SW 1271 (cell line): ENCODE measurements at regions not wholly inside any gene's neighbourhood (a gene's known extent, or its start where the extent isn't known, plus 50 kb on each side); places are given as distances from the start of the nearest gene placed in this dataset.
"Not testable (repeated sequence)": the region's sequence is repeated elsewhere in the genome, so short reads cannot be mapped to it uniquely, and the experiment has no call there.

Source experiments
- DNase-seq, 2 experiments: peaks; one replicate each; lab custom pipeline; 2025; lab: John Stamatoyannopoulos, UW

DNA sequence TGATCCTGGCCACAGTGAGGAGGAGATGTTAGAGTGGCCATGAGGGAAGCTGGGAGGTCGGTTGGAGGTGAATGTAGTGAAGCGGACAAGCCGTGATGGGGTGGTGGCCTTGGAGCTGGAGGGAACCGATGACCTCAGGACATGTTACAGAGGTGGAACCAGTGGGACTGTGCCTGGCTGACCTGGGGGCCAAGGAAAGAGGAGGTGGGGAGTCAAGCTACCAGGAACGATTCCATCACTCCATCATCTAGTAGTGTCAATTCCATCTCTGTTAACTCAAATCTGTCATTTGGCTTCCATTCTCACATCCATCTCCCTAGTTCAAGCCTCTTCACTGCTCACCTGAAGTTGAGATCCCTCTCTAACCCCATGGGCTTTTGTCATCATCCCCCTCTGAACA lies 102.4 kb upstream of the LYZL2 start:
- DNase-seq, result no peak

DNA sequence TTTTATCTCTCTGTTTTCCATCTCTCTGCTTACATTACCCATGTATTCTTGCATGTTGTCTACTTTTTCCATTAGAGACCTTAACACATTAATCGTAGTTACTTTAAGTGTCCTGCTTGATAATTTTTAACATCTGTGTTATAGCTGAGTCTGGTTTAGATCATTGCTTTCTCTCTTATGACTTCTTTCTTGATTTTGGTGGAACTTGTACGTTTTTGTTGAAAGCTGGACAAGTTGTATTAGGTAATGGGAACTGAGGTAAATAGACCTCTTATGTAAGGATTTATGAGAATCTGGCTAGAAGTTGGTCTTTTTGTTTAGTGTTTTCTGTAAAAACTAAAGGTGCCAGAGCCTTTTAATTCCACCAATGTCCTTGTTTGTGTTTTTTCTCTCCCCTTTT lies 100.8 kb upstream of the LYZL2 start:
- no peak for DNase-seq

DNA sequence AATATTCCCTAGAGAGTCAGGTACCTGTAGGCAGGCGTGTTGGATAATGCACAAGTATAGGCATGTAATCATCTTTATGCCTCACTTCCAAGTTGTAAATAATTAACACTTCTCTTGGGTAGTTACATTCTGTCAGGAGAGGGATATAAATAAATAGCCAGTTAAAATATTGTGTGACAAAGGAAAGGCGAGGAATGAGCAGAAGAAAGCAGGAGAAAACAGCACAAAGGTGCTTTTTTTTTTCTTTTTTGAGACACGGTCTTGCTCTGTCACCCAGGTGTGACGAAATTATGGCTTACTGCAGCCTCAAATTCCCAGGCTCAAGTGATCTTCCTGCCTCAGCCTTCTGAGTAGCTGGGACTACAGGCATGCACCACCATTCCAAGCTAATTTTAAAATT lies 99.2 kb upstream of the LYZL2 start:
- no peak for DNase-seq

DNA sequence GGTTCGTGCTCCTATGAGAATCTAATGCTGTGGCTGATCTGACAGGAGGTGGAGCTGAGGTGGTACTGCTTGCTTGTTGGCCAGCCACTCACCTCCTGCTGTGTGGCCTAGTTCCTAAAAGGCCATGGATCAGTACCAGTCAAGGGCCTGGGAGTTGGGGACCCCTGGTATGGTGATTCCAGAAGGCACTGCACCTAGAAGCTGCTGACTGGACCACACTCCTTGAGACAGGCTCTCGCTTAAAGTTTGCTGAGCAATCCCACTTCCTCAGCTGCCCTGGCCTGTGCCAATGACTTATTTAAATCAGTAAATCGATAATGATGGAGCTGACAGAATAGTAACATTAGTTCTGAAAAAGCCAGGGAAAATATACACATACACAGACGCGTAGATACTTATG lies 98.6 kb upstream of the LYZL2 start:
- no peak for DNase-seq

DNA sequence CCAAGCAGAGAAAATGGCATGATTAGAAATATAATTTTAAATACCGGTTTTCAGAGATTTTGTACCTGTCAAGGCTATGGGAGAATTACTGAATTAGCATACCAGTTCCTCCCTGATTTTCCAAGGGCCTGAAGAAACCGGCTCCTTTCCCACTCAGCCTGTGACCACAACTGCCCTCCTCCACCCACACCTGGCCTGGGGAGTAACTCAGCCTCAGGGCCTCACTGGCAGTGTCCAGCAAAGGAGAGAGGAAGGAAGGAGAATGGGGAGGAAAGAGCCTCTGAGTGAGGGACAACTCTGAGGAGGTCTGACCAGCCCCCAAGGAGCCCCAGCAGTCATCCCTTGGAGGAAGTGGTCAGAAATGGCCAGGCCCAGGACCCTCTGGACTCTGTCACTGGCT lies 98.0 kb upstream of the LYZL2 start:
- DNase-seq, result no peak

DNA sequence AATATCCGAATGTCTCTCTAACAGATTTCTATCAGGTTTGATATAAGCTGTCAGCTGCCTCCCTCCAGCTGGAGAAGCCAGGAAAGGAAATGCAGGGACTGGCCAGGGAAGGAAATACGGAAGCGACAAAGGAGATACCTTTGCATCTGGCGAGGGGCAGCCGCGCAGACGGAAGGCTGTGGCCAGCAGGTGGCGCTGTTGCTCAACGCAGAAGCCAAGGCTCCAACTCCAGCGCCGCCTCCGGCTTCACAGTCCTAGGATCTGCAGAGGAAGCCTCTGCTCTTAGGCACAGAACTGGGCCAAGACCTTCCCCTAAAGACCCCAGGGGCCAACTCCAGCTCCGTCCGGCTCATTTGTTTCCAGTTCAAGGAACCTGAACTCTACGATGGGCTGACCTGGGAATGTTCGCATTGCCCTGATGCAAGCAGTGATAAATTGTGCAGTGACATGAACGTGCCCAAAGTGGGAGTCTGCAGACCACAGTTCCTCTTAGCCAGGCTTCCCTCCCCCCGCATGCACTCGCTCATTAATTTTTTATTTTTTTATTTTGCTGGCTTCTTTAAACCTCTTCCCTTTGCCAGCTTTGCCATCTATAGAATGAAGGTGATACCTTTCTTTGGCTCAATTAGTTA lies 97.3 kb upstream of the LYZL2 start:
- DNase-seq, result peak; percentile 15 to 72

DNA sequence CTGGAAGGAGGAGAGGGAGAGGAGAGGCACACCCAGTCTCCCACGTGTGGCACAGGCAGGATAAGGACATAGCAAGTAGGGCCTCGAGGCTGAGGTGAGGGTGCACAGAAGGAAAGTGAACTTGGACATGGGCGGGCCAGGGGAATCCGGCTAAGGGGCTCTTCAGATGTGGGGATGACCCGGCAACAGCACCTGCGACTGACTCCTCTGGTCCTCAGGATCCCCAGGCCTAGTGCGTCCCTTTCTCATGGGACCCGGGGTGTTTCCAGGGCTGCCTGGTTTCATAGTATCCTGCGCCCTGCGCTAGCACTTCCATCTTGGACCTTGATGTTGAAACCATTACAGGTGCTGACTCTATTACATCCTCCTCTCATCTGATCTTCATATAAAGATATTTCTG lies 96.1 kb upstream of the LYZL2 start:
- no peak for DNase-seq

DNA sequence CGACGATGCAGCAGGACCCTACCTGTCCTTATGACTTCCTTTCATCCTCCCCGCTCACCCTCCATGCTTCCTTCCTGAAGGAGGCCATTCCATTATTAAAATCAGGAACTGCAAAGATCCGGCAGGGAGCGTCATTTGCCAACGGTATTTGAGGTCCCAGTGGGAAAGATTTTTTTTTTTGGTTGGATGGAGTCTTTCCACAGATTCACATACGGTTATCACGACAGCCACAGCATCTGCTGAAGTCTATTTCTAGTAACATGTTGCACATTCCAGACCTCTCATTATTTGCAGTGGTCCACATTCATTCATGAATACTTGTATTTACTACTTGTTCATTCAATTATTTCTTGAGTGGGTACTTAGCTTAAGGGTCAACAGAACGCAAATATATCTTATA lies 94.7 kb upstream of the LYZL2 start:
- DNase-seq, result no peak

DNA sequence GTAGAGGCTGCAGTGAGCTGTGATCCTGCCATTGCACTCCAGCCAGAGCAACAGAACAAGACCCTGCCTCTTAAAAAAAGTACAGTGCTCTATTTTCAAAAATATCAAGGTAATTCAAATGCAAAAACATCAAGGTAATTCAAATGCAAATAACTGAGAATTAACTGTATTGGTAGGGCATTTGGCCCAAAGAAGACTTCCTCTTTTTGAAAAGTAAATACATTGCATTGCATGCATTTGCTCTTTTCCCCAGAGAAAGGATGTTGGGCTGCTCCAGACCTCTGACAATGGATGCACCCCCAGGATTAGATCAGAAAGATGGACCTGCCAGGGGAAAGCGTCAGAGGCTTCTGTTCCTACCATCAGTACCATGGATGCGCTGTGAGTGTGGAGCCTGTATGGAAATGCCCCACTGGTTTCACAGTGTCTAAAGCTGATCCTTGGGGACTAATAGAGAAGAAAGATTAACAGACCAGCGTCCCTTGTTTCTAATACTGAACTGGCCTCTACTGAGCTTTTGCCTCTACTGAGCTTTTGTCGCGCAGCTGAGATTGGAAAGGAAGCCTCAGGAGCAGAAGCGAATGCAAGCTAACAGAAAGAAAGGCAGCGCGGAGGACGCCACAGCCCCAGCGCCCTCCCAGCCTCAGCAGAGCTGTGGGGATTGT lies 93.5 kb upstream of the LYZL2 start:
- DNase-seq, result no peak

DNA sequence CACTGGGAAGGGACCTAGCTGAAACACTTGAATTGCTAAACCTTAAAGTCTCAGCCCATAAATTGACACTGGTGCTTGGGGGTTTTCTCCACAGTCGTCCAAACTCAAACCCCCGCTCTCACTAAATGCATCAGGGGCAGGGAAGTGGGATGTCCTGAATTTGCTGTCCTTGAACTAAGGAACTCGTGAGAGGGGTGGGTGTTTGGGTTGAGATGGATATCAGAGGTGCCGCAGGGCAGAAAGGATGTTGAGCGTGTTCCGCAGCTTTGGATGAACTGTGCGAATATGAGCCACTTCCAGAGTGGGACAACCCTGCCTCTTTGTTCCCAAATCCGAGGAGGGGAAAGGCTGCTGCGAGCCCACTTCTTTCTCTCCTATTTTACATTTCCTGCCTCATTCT lies 90.3 kb upstream of the LYZL2 start:
- DNase-seq, result no peak

DNA sequence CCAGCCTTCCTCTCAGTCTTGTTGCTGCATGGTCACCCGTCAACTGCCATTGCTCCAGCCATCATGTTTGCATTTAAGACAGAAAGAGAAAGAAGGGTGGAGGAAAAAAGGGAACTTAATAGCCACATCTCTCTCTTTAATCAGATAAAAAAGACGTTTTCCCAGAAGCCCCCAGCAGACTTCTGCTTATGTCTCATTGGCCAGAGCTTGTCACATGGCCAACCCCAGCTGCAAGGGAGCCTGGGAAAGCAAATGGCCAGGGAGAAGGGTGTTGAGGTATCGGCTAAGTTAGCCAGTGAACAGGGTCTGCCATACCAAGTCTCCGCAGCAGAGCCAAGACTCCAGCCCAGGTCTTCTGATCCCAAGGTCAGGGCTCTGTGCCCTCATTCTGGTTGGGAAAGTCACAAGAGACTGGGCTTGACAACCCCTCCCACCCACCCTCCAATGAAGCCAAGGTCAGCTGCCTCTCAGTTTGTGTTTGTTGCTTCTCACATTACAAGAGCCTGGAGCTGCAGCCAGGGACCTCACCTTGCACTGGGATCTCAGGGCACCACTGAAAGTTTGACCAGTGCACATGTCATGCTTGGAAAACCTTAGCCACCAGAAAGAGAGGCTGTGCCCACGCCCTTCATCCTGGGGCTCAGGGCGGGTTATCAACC lies 80.3 kb upstream of the LYZL2 start:
- no peak for DNase-seq

DNA sequence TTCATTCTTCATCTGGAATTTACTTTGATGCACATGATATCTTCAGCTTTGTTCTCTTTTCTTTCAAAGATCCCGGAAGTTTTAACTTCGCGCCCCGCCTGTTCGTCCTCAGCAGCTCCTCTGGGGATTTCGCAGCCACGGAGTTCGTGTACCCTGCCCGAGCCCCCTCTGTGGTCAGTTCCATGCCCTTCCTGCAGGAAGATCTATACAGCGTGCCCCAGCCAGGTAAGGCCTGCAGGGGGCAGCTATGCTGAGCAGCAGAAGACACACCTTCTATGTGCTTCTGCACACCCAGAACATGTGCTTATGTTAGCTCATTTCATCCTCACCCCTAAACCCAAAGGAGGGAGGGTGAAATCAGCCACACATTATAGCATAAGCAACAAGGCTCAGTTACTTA lies 79.7 kb upstream of the LYZL2 start:
- no peak for DNase-seq

DNA sequence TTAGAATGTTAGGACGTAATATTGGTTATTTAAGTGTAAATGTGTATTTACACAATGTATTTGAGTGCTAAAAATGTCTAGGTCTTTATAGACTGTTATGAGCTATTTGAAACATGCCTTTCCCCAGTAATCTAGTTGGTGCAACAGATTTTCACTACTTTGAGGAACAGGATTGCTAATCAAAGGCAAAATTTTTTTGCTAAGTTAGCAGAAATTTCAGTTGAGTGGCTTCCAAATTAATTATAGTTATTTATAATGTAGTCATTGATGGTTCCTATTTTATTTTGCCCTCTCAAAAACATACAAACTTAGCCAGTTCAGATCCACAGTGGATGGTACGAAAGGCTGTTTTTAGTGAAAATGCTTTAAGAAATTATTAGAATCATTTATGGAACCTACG lies 78.7 kb upstream of the LYZL2 start:
- DNase-seq, result no peak

DNA sequence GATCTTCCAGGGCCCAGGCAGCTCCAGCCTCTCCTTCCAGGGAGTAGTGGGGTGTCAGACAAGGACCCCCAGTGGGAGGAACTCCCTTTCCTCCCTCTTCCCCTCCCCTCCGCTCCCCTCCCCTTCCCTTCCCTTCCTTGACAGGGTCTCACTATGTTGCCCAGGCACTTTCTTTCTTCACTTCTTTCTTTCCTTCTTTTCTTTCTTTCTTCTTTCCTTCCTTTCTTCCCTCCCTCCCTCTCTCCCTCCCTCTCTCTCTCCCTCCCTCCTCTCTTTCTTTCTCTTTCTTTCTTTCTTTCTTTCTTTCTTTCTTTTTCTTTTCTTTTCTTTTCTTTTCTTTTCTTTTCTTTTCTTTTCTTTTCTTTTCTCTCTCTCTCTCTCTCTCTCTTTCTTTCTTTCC lies 76.6 kb upstream of the LYZL2 start:
- not testable (repeated sequence) for DNase-seq

DNA sequence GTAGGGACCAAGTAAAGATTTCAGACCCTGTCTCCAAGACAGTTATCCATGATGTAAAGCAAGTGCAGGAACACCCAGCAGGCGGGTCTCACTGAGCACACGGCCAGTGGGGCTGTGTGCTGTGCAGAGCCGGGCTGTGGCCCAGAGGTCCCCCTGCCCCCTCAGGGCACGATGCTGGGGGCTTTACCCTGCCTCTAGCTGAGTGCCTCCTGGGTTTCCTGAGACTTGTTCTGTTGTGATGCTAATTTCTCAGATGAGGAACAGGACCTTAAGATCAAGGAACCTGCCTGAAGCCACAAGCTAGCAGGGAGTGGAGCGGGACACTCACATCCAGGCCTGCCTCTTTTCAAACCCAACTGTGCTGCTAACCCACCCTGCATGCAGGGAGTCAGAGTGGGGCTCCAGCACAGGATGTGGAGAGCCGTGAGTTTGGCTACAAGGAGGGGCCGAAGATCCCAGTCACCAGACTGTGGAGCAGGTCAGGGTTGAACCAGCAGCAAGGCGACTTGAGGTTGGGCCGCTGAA lies 76.1 kb upstream of the LYZL2 start:
- DNase-seq, result no peak

DNA sequence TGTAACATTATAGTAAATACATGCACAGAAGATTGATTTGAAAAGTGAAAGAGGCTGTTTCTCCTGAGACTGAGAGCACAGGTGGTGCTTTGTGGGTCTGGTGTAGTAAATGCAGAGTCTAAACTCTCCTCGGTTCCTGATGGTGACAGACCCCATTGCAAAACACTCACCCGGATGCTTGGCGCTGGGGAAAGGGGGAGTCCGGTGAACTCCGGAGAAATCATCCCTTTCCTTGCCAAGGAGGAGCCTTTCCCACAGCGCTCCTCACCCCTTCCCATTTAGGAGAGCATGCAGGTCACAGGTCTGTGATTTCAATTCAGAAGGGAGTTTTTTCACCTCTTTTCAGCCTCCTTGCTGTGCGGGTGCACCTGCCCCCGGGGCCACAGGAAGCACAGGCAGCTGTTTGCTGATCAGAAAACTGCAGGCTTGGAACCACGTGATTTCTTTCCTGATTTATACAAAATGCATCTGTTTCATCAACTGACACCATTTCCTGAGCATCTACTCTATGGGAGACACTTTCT lies 75.6 kb upstream of the LYZL2 start:
- no peak for DNase-seq

DNA sequence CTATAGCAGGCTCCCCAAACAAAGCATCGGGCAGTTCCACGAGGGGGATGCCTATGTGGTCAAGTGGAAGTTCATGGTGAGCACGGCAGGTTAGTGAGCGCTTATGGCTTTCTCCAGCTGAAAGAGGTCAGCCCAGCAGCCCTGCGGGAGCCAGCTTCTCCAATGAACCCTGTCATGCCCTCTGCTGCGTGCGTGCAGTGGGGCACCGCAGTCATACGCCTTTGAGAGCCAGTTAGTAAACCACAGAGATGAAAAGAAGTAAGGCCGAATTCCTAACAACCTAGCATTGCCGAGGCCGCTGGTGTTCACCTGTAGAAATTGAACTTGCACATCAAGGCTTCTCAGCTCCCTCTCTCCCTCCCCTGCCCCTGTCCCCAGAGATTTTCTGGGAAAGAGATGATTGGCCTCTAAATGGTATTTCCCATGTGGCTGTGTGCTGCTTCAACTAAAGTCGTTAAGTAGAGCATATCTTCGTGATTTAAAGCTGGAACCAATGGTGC lies 75.1 kb upstream of the LYZL2 start:
- not testable (repeated sequence) for DNase-seq

DNA sequence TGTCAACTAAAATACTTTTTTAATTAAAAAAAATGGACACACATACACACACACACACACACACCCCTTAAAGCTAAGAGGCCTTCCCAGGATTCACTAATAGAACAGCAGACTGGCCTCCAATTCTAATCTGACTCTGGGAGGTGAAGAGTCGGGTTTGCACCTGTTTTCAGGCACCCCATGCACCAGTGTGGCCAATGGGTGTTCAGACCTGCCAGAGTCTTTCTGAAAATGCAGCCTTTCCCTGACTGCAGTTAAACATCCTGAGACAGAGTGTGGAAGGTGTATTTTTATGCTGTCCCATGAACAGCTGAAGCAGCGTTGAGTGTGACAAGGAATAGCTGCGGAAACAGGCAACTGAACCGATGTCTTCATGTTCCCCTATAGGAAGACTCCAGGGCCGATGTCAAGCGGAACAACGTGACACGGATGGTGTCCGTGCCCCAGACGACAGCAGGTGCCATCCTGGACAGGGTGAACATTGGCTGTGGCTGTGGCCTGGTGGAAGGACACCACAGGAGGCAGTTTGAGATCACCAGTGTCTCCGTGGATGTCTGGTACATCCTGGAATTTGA lies 74.6 kb upstream of the LYZL2 start:
- DNase-seq, result no peak

DNA sequence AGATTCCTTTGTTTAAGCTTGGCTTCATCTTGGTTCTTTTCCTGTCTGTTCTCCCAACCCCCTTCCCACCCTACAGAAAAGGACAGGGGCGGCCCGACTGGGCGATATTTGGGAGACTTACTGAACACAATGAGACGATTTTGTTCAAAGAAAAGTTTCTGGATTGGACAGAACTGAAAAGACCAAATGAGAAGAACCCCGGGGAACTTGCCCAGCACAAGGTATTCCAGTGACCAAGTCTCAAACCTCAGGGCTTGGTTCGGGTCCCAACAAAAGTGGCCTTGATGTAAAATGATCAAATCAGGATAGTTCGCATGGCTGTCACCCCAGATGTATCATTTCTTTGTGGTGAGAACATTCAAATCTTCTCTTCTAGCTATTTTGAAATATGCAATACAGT lies 73.9 kb upstream of the LYZL2 start:
- DNase-seq, result not testable (repeated sequence)

DNA sequence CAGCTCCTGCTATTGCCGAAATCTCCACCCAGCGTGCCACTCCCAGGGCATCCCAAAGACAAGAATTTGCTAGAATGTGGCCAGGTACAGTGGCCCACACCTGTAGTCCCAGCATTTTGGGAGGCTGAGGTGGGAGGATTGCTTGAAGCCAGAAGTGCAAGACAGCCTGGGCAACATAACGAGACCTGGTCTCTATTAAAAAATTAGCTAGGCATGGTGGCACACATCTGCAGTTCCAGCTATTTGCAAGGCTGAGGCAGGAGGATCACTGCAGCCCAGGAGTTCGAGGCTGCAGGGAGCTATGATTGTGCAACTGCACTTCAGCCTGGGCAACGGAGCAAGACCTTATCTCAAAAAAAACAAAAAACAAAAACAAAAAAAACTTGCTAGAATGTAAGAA lies 73.3 kb upstream of the LYZL2 start:
- no peak for DNase-seq

DNA sequence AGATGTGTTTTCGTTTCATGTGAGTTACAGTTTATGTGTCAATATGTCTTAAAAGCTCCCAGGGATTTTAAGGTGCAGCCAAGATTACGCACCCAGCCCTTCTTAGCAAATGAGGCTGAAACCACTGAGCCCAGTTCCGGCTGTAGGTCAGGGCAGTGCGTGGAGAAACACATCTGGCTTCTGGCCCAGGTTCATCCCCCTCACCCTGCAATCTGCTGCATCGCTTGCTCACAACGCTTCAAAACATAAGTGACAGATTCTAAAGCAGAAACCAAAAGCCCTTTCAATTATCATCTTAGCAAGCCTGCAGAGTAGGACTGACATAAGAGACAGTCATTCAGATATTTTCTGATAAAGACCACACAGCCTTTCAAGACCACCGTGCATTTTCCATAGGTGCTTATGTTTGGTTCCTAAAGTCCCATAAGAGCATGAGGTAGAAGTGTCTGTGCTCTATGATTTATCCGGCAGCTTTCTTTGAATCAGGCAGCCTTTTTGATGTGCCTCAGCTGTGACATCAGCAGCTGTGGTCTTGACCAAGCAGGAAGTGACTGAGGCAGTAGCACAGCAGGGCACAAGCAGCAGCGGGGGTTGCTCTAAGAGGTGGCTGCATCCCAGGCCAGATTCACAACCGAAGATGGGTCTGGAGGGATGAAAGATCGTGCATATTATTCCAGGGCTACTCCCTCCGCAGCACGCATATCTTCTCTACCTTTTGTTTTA lies 72.1 kb upstream of the LYZL2 start:
- peak in 1 of 2 experiments; percentile 14 for DNase-seq

DNA sequence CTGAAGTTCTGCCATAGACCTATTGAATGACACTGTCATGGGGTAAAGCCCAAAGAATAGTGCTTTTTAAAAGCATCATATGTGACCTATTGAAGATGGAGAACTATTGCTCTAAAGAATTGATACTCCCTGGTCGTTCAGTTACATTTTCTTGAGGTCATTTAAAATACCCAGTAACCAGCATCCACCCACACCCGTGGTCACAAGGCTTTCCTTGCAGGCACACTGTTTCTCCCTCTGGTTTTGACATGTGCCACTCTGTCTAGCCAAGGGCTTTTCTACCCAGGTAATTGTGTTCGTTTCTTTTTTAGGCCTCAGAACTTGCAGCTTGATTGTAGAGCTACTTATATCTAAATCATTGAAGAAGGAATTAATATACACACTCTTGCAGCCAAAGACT lies 68.3 kb upstream of the LYZL2 start:
- no peak for DNase-seq
